Rectal smooth muscle tissue (tissue), 1 donor: ENCODE measurements at regions not wholly inside any gene's neighbourhood (a gene's known extent, or its start where the extent isn't known, plus 50 kb on each side); places are given as distances from the start of the nearest gene placed in this dataset.
"Not testable (repeated sequence)": the region's sequence is repeated elsewhere in the genome, so short reads cannot be mapped to it uniquely, and the experiment has no call there.

ENCODE experiments used
- H3K27ac ChIP-seq: one replicate; pipeline ENCODE4 v1.7.0; 2013; ENCODE audit warnings: low read depth, low read length, inconsistent platforms
- H3K27me3 ChIP-seq: one replicate; pipeline ENCODE4 v1.7.0; 2013; ENCODE audit warnings: low read length; ENCODE audit not compliant: control insufficient read depth, insufficient read depth
- H3K36me3 ChIP-seq: one replicate; pipeline ENCODE4 v1.7.0; 2013; ENCODE audit warnings: low read length; ENCODE audit not compliant: control insufficient read depth, insufficient read depth
- H3K4me1 ChIP-seq: one replicate; pipeline ENCODE4 v1.7.0; 2013; ENCODE audit warnings: low read length; ENCODE audit not compliant: control insufficient read depth, insufficient read depth
- H3K4me3 ChIP-seq: one replicate; pipeline ENCODE4 v1.7.0; 2013; ENCODE audit warnings: low read length
- H3K9ac ChIP-seq: one replicate; pipeline ENCODE4 v1.7.0; 2013; ENCODE audit warnings: low read length

DNA sequence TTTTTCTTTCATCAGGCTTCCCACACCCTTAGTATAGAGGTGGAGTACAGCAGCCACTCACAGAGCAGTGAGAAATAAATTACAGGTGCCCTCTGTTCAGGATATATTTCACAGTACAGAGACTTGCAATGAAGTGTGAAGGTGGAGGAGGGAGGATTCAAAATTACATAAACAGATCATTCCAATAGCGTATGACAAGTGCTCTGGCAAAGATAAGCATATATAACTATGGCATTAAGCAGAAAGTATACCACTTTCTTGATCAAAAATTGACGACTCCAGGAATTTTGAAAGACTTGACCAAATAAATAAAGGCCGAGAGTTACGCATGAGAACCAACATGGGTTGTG, 108.7 kb downstream of the GPX5 start:
- Histone ChIP-seq H3K9ac (no peak overlapping the region), H3K4me1 (no peaks in the 10 kb centered on the region), H3K36me3 (no peaks in the 10 kb centered on the region), H3K4me3 (peak overlapping the region; percentile 34), H3K27me3 (peaks cover 6% of the 10 kb centered on the region), H3K27ac (no peak overlapping the region)

DNA sequence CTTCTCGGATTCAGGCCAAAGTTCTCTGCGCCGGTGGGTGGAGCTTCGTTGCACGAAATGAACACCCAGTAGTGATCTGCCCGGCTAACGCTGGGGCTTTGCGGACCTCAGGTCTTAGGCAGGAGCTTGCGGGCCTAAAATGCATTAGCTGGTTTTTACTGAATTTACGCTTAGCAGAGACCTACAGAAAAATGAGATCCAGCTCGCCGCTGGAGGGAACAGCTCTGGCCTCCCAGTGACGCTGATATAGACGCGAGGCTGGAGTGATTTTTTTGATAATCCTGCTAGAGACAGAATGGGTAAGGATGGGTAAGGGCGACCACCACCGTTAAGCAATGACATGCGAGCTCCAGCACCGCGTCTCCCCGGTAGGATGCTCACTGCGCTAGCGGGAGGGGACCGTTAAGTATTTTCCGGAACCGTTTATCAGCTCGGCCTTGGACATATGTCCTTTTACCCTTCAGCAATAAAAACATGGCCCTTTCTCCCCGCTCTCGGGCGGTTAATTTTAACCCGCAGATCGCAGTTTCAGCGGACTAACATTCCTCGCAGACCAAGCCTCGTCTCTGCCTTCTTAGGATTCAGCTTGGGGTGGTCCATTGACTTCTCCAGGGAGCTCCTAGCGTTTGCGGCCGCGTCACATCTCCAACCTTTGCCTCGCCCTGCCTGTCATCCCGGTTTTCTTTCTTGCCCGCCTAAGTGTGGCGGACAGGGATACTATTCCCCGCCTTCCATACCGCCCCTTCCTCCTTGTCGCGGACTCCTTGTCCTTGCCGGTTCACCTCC, 109.3 kb downstream of the GPX5 start:
- Histone ChIP-seq H3K27ac (no peak overlapping the region), H3K4me3 (peak overlapping the region; percentile 34), H3K36me3 (no peaks in the 10 kb centered on the region), H3K27me3 (peaks cover 6% of the 10 kb centered on the region), H3K9ac (no peak overlapping the region), H3K4me1 (no peaks in the 10 kb centered on the region)

DNA sequence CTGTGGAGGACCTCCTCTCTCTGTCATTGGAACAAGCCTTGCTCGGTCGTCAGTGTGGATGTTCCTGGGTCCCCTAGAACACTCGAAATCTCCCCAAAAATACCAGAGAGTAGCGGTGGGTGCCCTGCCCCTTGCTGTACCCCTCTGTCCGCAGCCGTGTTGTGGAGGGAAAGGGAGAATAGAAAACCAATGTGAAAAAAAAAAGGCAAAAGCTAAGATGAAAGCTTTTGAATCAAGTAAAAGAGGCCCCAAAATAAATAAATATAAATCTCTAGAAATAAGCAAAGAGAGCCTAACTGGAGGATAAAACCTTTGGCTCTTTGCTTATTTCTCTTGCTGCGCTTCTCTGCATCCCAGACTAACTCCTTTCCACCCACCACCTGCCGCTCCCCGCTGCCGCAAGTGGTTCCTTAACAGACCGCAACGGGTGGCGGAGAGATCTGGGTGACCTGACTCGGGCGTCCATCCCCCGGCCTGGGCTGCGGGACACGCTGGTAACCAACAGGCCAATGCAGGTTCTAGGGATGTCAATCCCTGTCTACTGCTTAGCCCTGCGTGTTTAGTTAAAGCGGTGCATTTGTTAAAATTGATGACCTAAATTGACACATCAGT, 110.0 kb downstream of the GPX5 start:
- Histone ChIP-seq H3K4me1 (no peaks in the 10 kb centered on the region), H3K4me3 (no peak overlapping the region), H3K9ac (no peak overlapping the region), H3K27me3 (peaks cover 6% of the 10 kb centered on the region), H3K36me3 (no peaks in the 10 kb centered on the region), H3K27ac (no peak overlapping the region)

DNA sequence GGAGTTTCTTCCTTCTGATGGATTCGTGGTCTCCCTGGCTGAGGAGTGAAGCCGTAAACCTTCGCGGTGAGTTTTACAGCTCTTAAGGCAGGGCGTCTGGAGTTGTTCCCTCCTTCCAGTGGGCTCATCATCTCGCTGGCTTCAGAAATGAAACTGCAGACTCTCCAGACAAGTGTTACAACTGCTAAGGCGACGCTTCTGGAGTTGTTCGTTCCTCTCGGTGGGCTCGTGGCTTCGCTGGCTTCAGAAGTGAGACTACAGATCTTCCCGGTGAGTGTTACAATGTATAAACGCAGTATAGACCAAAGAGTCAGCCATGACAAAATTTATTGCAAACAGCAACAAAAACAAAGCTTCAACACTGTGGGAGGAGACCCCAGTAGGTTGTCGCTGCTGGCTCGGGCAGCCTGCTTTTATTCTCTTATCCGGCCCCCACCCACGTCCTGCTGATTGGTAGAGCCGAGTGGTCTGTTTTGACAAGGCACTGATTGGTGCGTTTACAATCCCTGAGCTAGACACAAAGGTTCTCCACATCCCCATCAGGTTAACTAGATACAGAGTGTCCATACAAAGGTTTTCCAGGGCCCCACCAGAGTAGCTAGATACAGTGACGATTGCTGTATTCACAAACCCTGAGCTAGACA, 113.2 kb downstream of the GPX5 start:
- Histone ChIP-seq H3K9ac (no peak overlapping the region), H3K27ac (no peak overlapping the region), H3K27me3 (peaks cover 6% of the 10 kb centered on the region), H3K4me3 (no peak overlapping the region), H3K36me3 (no peaks in the 10 kb centered on the region), H3K4me1 (no peaks in the 10 kb centered on the region)

DNA sequence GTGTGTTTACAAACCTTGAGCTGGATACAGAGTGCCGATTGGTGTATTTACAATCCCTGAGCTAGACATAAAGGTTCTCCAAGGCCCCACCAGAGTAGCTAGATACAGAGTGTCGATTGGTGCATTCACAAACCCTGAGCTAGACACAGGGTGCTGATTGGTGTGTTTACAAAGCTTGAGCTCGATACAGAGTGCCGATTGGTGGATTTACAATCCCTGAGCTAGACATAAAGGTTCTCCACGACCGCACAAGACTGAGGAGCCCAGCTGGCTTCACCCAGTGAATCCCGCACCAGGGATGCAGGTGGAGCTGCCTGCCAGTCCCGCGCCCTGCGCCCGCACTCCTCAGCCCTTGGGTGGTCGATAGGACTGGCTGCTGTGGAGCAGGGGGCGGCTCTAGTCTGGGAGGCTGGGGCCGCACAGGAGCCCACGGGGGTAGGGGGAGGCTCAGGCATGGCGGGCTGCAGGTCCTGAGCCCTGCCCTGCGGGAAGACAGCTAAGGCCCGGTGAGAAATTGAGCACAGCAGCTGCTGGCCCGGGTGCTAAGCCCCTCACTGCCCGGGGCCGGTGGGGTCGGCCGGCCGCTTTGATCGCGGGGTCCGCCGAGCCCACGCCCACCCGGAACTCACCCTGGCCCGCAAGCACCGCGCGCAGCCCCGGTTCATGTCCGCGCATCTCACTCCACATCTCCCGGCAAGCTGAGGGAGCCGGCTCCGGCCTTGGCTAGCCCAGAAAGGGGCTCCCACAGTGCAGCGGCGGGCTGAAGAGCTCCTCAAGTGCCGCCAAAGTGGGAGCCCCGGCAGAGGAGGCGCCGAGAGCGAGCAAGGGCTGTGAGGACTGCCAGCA, 114.0 kb downstream of the GPX5 start:
- not testable (repeated sequence) for H3K27me3 ChIP-seq, H3K36me3 ChIP-seq, H3K4me3 ChIP-seq, H3K4me1 ChIP-seq, H3K27ac ChIP-seq, H3K9ac ChIP-seq

DNA sequence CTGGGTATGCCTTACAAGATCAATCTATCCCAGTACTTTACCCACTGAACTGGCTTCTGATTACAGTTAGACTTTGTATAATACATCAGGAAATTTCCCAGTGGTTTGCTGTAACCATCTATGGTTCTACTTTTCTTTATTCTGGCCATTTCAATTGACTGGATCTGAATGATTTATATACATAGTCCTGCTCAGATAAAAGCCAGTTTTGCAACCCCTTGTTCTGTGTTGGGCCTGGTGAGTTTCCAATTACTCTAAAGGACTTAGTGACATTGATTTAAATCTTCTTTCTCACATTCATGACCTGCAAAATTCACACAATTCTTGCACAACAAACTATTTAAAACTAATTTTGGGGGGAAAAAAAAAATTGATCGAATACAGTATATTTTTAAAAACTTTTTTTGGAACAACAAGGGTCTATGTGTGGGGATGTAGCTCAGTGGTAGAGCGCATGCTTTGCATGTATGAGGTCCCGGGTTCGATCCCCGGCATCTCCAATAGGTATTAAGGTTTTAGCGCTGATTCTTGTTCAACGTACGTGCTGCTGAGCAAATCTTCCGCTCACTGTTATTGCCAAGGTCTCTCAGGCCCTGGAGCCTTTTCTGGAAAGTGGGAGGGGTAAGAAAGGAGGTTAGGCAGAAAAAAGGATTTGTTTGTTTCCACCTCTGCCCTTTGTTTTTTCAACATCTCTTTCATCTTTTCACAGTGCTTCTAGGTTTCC, 117.5 kb downstream of the GPX5 start:
- no peaks in the 10 kb centered on the region for H3K4me1 ChIP-seq
- H3K36me3 ChIP-seq: no peaks in the 10 kb centered on the region
- no peaks in the 10 kb centered on the region for H3K27me3 ChIP-seq
- H3K4me3 ChIP-seq: no peak overlapping the region
- no peak overlapping the region for H3K27ac ChIP-seq
- no peak overlapping the region for H3K9ac ChIP-seq

DNA sequence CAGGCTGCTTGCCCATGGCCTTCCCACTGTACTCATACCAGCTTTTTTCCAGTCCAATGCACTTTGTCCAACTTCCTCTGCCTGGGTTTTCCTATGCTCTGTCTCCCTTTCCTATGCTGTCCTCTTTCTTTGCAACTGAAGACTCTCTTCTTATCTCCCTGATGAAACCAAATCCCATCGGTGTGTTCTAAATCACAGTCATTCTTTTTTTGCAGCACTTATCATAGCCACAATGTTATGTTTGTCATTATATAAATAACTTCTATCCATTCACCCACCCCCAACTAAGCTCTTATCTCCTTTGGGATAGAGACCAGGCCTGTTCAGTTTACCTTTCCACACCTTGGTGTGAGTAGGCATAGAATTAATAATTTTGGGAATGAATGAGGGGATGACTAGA, 121.0 kb downstream of the GPX5 start:
- Histone ChIP-seq H3K27ac (no peak overlapping the region), H3K9ac (no peak overlapping the region), H3K4me1 (no peaks in the 10 kb centered on the region), H3K4me3 (no peak overlapping the region), H3K27me3 (no peaks in the 10 kb centered on the region), H3K36me3 (no peaks in the 10 kb centered on the region)

DNA sequence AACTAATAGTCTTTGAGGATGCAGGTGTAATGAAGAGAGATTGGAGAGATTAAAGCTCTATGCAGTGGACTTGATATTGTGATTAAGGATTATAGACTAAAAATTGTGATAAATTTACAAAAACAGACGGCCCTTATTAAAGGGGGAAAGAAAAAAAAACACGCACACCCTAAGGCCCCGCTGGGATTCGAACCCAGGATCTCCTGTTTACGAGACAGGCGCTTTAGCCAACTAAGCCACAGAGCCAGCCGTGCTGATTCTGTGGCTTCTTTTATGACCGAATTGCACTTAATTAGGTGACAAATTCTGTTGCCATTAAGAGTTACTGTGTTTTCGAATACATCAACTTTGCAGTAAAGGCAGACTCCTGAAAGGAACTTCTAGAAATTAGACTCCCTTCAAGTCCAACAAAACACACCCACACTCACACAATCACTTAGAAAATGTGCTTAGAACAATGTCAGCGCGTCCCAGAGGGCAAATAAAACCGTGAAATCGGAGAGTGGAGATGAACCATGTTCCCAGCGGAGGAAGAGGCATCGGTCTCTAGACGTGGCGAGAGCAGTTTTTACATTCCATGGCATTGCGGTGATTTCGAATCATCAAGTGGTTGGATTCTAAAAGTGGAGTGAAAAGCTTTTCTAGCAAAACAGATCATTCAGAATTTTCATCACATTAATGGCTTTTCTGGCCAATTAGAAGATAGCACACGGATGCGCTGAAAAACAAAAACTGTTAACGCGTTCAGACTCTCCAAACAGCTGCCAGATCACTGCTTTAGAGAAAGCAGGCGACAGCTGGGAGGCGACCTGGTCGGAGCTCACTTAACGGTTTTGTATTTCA, 122.6 kb downstream of the GPX5 start:
- H3K9ac ChIP-seq: no peak overlapping the region
- no peak overlapping the region for H3K27ac ChIP-seq
- H3K27me3 ChIP-seq: no peaks in the 10 kb centered on the region
- peak overlapping the region; percentile 64 for H3K4me3 ChIP-seq
- H3K36me3 ChIP-seq: no peaks in the 10 kb centered on the region
- H3K4me1 ChIP-seq: no peaks in the 10 kb centered on the region

DNA sequence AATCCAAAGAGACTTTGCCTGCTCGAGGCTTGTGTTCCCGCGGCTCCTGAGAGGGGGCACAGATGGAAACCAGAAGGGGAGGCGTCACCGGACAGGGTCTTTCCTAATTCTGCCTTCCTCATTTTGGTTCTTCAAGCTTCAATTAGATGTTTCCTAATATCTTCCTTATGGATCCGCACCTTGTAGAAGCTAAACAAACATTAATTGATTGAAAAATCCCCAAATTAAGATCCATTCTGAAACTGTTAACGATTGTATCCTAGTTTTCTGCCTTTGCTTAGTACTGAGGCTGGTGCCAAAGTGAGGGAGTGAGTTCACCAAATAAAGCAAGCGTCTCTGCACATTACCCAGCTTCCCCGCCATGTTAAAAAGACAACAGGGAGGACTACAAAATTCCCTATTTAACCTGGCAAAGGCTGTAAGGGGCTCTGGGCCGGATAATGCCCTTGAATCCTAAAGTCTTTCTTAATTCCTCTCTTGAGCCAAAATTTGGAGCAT, 123.2 kb downstream of the GPX5 start:
- Histone ChIP-seq H3K4me1 (no peaks in the 10 kb centered on the region), H3K27me3 (no peaks in the 10 kb centered on the region), H3K9ac (no peak overlapping the region), H3K4me3 (peak overlapping the region; percentile 64), H3K27ac (no peak overlapping the region), H3K36me3 (no peaks in the 10 kb centered on the region)

DNA sequence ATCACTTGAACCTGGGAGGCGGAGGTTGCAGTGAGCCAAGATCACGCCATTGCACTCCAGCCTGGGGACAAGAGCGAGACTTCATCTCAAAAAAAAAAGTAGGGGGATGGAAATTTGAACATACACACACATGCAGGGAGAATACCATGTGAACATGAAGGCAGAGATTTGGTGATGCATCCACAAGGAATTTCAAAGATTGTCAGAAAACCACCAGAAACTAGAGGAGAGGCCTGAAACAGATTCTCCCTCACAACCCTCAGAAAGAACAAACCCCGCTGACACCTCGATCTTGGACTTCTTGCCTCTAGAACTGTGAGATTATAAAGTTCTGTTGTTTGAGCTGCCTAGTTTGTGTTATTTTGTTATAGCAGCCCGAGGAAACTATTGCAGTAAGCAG, 125.5 kb downstream of the GPX5 start:
- Histone ChIP-seq H3K9ac (no peak overlapping the region), H3K4me1 (no peaks in the 10 kb centered on the region), H3K4me3 (no peak overlapping the region), H3K36me3 (no peaks in the 10 kb centered on the region), H3K27me3 (no peaks in the 10 kb centered on the region), H3K27ac (no peak overlapping the region)

DNA sequence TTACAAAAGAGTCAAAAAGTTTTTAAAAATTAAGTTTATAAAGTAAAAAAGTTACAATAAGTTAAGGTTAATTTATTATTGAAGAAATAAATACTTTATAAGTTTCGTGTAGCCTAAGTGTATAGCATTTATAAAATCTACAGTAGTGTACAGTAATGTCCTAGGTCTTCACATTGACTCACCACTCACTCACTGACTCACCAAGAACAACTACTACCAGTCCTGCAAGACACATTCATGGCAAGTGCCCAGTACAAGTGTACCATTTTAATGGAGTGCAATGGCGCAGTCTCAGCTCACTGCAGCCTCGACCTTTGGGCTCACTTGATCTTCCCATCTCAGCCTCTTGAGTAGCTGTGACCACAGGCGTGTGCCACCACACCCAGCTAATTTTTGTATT, 128.2 kb downstream of the GPX5 start:
- no peak overlapping the region for H3K27ac ChIP-seq
- no peak overlapping the region for H3K9ac ChIP-seq
- no peaks in the 10 kb centered on the region for H3K36me3 ChIP-seq
- H3K4me3 ChIP-seq: no peak overlapping the region
- H3K27me3 ChIP-seq: peaks cover 5% of the 10 kb centered on the region
- H3K4me1 ChIP-seq: no peaks in the 10 kb centered on the region
